Panc1 (cell line): ENCODE measurements at regions not wholly inside any gene's neighbourhood (a gene's known extent, or its start where the extent isn't known, plus 50 kb on each side); places are given as distances from the start of the nearest gene placed in this dataset.

Experiments
- ATAC-seq: fragments of 200-7000 bp; cut with Tn5 transposase; 2 replicates; pipeline ENCODE4 v1.9.1; 2020; ENCODE audit warnings: mild to moderate bottlenecking, moderate library complexity
- BruUV-seq: library from RNA; stranded (reverse); fragments of 400-500 nt; replicated peaks from 2 replicates; lab custom pipeline; 2021; lab: Mats Ljungman, UMichigan
- CTCF ChIA-PET: fragments of 300-600 bp; sonication (Branson Sonifier 250); formaldehyde crosslinking; loops from one replicate; lab custom pipeline; 2022; ENCODE audit warnings: antibody characterized with exemption; lab: Charles Lee
- POLR2A ChIA-PET: fragments of 300-600 bp; sonication (Branson Sonifier 250); formaldehyde crosslinking; loops from one replicate; lab custom pipeline; 2022; ENCODE audit warnings: antibody characterized with exemption; lab: Charles Lee
- DNase-seq: peaks from one replicate; pipeline ENCODE4 v3.0.0-alpha.2; 2010; ENCODE audit warnings: low read depth, low spot score
- H3K27ac ChIP-seq: 2 replicates; pipeline ENCODE4 v1.5.1; 2011; ENCODE audit warnings: mild to moderate bottlenecking, low read length, inconsistent platforms
- H3K27me3 ChIP-seq: fragments of 200-500 bp; sonication (Bioruptor generic); 2 replicates; pipeline ENCODE4 v1.6.0; 2014; ENCODE audit warnings: low read length, inconsistent platforms; ENCODE audit not compliant: control insufficient read depth, insufficient read depth
- H3K36me3 ChIP-seq: fragments of 200-500 bp; sonication (Bioruptor generic); 2 replicates; pipeline ENCODE4 v1.5.1; 2014; ENCODE audit warnings: inconsistent platforms, mild to moderate bottlenecking, low read length, moderate library complexity; ENCODE audit not compliant: control insufficient read depth, insufficient read depth
- H3K4me1 ChIP-seq: 2 replicates; pipeline ENCODE4 v1.5.1; 2011; ENCODE audit warnings: inconsistent platforms, mild to moderate bottlenecking, low read length, moderate library complexity; ENCODE audit not compliant: control insufficient read depth, insufficient read depth
- H3K4me3 ChIP-seq, 2 experiments: 2 replicates each; pipeline ENCODE4 v1.5.1; 2011 to 2012; ENCODE audit warnings: low read depth in 2 of 2, low read length in 2 of 2, mild to moderate bottlenecking in 2 of 2, inconsistent platforms in 1 of 2, moderate library complexity in 1 of 2
- H3K9me3 ChIP-seq: fragments of 200-500 bp; sonication (Bioruptor generic); 2 replicates; pipeline ENCODE4 v1.5.1; 2014; ENCODE audit warnings: low read depth, mild to moderate bottlenecking, inconsistent platforms, low read length, moderate library complexity; ENCODE audit not compliant: control insufficient read depth, insufficient read depth
- POLR2AphosphoS5 ChIP-seq: IDR thresholded peaks from 2 replicates; pipeline ENCODE4 v1.6.1; 2012; ENCODE audit warnings: mild to moderate bottlenecking, low read depth, low read length, moderate library complexity
- REST ChIP-seq, 2 experiments: IDR thresholded peaks; 2 replicates each; pipeline ENCODE4 v1.6.1; 2011 to 2012; ENCODE audit warnings: low read depth in 2 of 2, control low read depth in 1 of 2, low read length in 1 of 2, mild to moderate bottlenecking in 1 of 2, moderate library complexity in 1 of 2; ENCODE audit not compliant: insufficient read depth in 1 of 2
- SIN3A ChIP-seq: IDR thresholded peaks from 2 replicates; pipeline ENCODE4 v1.6.1; 2012; ENCODE audit warnings: low read depth, mild to moderate bottlenecking, low read length, moderate library complexity, borderline replicate concordance; ENCODE audit not compliant: insufficient read depth
- TCF7L2 ChIP-seq: IDR thresholded peaks from 2 replicates; pipeline ENCODE4 v1.6.1; 2011; ENCODE audit warnings: mild to moderate bottlenecking, low read depth, low read length, inconsistent platforms
- in situ Hi-C: cut with HindIII; loops from 2 replicates; pipeline ENCODE4 v1.10.0; 2016; ENCODE audit warnings: low sequenced_read_pairs, low pct_unique_long_range_greater_than_20kb
- intact Hi-C: fragments of 100-400 bp; cut with micrococcal nuclease; formaldehyde crosslinking; loops from one replicate; pipeline ENCODE4 v1.10.0; 2022; ENCODE audit not compliant: unreplicated experiment
- TF ChIP-seq, protein P1 (sequence below): fragments of 450-650 bp; IDR thresholded peaks from 2 replicates; pipeline ENCODE4 v1.5.1; 2017; ENCODE audit warnings: mild to moderate bottlenecking

GRCh38 chr18:67217551-67218166 is 298.9 kb downstream of the DSEL start:
- Histone ChIP-seq H3K9me3 (no peaks in the 10 kb centered on the region), H3K36me3 (no peaks in the 10 kb centered on the region), H3K27me3 (no peaks in the 10 kb centered on the region), H3K4me1 (no peaks in the 10 kb centered on the region), H3K4me3 (no peak overlapping the region), H3K27ac (no peak overlapping the region)
- peak; percentile 80; the same call in 1 of the 2 replicates for ATAC-seq
- intact Hi-C loops = loop anchor here (1.0 to 10.0 kb wide), 2 partner anchors 296 to 1447 kb away; no protein-coding TSS in a partner anchor
- ChIA-PET POLR2A (no interaction called here), CTCF (interaction anchor here (0.6 kb wide), 1 partner anchor 565 kb away, joined by 11 read pairs; no protein-coding TSS in a partner anchor)
- peak; percentile 35 for DNase-seq
- no peak for TF ChIP-seq POLR2AphosphoS5
- TF ChIP-seq, protein P1, sequence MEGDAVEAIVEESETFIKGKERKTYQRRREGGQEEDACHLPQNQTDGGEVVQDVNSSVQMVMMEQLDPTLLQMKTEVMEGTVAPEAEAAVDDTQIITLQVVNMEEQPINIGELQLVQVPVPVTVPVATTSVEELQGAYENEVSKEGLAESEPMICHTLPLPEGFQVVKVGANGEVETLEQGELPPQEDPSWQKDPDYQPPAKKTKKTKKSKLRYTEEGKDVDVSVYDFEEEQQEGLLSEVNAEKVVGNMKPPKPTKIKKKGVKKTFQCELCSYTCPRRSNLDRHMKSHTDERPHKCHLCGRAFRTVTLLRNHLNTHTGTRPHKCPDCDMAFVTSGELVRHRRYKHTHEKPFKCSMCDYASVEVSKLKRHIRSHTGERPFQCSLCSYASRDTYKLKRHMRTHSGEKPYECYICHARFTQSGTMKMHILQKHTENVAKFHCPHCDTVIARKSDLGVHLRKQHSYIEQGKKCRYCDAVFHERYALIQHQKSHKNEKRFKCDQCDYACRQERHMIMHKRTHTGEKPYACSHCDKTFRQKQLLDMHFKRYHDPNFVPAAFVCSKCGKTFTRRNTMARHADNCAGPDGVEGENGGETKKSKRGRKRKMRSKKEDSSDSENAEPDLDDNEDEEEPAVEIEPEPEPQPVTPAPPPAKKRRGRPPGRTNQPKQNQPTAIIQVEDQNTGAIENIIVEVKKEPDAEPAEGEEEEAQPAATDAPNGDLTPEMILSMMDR = peak; percentile 42; the same call in 1 of the 2 replicates
- BruUV-seq = no TSS peak
- in situ Hi-C loops = no loop called here

- intact Hi-C loops = loop anchor here (1.0 to 10.0 kb wide), 2 partner anchors 296 to 1448 kb away; no protein-coding TSS in a partner anchor
- no peak for TF ChIP-seq REST (IDR thresholded peaks at IDR 0.05; ENCODE audit: insufficient read depth in 1 of 2, low read depth in 2 of 2, low read length in 1 of 2)
- TF ChIP-seq TCF7L2 = no peak
- no peak for TF ChIP-seq POLR2AphosphoS5
- no peak for TF ChIP-seq SIN3A
- DNase-seq (no peak), ATAC-seq (no peak)
- CTCF ChIA-PET = no interaction called here
- no peaks in the 10 kb centered on the region for H3K27me3 ChIP-seq
- H3K4me3 ChIP-seq = no peak overlapping the region
- H3K4me1 ChIP-seq = no peaks in the 10 kb centered on the region
- POLR2A ChIA-PET = no interaction called here
- no peak overlapping the region for H3K27ac ChIP-seq
- no peaks in the 10 kb centered on the region for H3K9me3 ChIP-seq
- no TSS peak for BruUV-seq
- in situ Hi-C loops = no loop called here
- H3K36me3 ChIP-seq = no peaks in the 10 kb centered on the region
Measured at GRCh38 chr18:67216846-67217245, 299.7 kb downstream of the DSEL start.

DNA sequence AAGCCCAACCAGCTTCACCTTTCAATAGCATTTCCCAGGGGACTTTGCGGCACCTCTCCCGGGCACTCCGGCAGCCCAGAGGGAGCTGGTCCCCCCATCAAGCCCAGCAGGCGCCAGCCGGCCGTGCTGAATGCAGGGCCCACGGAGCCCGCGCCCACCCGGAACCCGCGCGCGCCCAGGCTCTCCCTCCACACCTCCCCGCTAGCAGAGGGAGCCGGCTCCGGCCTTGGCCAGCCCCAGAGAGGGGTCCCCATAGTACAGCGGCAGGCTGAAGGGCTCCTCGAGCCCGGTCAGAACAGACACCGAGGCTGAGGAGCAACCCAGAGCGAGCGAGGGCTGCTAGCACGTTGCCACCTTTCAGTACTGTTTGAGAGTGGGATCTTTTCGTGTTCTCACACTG is 300.8 kb downstream of the DSEL start:
- ChIA-PET CTCF (no interaction called here), POLR2A (no interaction called here)
- Histone ChIP-seq H3K36me3 (no peaks in the 10 kb centered on the region), H3K4me3 (no peak overlapping the region), H3K27me3 (no peaks in the 10 kb centered on the region), H3K9me3 (no peaks in the 10 kb centered on the region), H3K27ac (no peak overlapping the region), H3K4me1 (no peaks in the 10 kb centered on the region)
- ATAC-seq (no peak), DNase-seq (no peak)
- intact Hi-C loops (loop anchor here (10.0 kb wide), 1 partner anchor 1449 kb away; no protein-coding TSS in a partner anchor), in situ Hi-C loops (no loop called here)
- TF ChIP-seq SIN3A = no peak
- no peak for TF ChIP-seq POLR2AphosphoS5
- no peak for TF ChIP-seq REST (IDR thresholded peaks at IDR 0.05; ENCODE audit: insufficient read depth in 1 of 2, low read depth in 2 of 2, low read length in 1 of 2)
- TF ChIP-seq, protein P1 = no peak
- no peak for TF ChIP-seq TCF7L2
- BruUV-seq = no TSS peak
